22Rv1 (cell line): ENCODE measurements at regions not wholly inside any gene's neighbourhood (a gene's known extent, or its start where the extent isn't known, plus 50 kb on each side); places are given as distances from the start of the nearest gene placed in this dataset.

Experiments
- CTCF ChIP-seq: fragments of 450-650 bp; IDR thresholded peaks from 2 replicates; pipeline ENCODE4 v1.5.1; 2017; ENCODE audit warnings: mild to moderate bottlenecking
- ZFX ChIP-seq: fragments of 450-650 bp; IDR thresholded peaks from 2 replicates; pipeline ENCODE4 v1.6.1; 2017; ENCODE audit warnings: antibody characterized with exemption, borderline replicate concordance

- TF ChIP-seq CTCF (no peak), ZFX (no peak)
These were observed 103.3 kb upstream of the ID2 start for GRCh38 chr2:8578335-8579244.
